HepG2 (cell line): ENCODE measurements at regions not wholly inside any gene's neighbourhood (a gene's known extent, or its start where the extent isn't known, plus 50 kb on each side); places are given as distances from the start of the nearest gene placed in this dataset.
"Not testable (repeated sequence)": the region's sequence is repeated elsewhere in the genome, so short reads cannot be mapped to it uniquely, and the experiment has no call there.

ENCODE experiments used
- ATAC-seq: fragments of 200-7000 bp; cut with Tn5 transposase; 3 replicates; pipeline ENCODE4 v1.9.1; 2020; ENCODE audit warnings: mild to moderate bottlenecking, moderate library complexity
- BruUV-seq: library from RNA; stranded (reverse); fragments of 400-500 nt; replicated peaks from 2 replicates; lab custom pipeline; 2021; lab: Mats Ljungman, UMichigan
- CTCF ChIA-PET: fragments of 300-600 bp; formaldehyde crosslinking; extraction: SDS; loops from one replicate; lab custom pipeline; 2021; ENCODE audit warnings: low total read pairs, inconsistent platforms, low intra/inter-chr PET ratio; lab: Yijun Ruan, JAX
- POLR2A ChIA-PET: fragments of 350-600 bp; sonication (Branson Sonifier 250); formaldehyde crosslinking; loops from one replicate; lab custom pipeline; 2020; ENCODE audit warnings: antibody characterized with exemption, inconsistent platforms; lab: Yijun Ruan, JAX
- DNase-seq: peaks from one replicate; pipeline ENCODE4 v3.0.0-alpha.2; 2015; ENCODE audit warnings: low spot score
- FAIRE-seq: peaks from 3 replicates; lab custom pipeline; 2011; peaks lifted over from hg19 to GRCh38; lab: Jason Lieb, UNC
- H2AFZ ChIP-seq: one replicate; pipeline ENCODE4 v1.6.1; 2011; ENCODE audit warnings: low read length, inconsistent platforms
- H3K27ac ChIP-seq: fragments of 300-600 bp; 3 replicates; pipeline ENCODE4 v1.8.0; 2011; ENCODE audit warnings: mixed run types, mild to moderate bottlenecking, mixed read lengths, low read length, inconsistent platforms; ENCODE audit not compliant: insufficient read depth; ENCODE audit errors: extremely low read length
- H3K27me3 ChIP-seq, 2 experiments: fragments of 200-600 bp in 1 of 2; 2 replicates in 1 of 2; 3 replicates in 1 of 2; pipeline versions ENCODE4 v1.6.0 to v1.8.0; 2011; ENCODE audit warnings: low read length in 2 of 2, mild to moderate bottlenecking in 2 of 2, moderate library complexity in 2 of 2, inconsistent platforms in 1 of 2; ENCODE audit not compliant: insufficient read depth in 2 of 2, control insufficient read depth in 1 of 2
- H3K36me3 ChIP-seq, 2 experiments: fragments of 200-600 bp in 1 of 2; replicated peaks in 1 of 2; 2 replicates in 1 of 2; 3 replicates in 1 of 2; pipeline versions ENCODE4 v1.5.1 to v1.8.0; 2011; ENCODE audit warnings: low read length in 2 of 2, inconsistent platforms in 1 of 2; ENCODE audit not compliant: insufficient read depth in 2 of 2, control insufficient read depth in 1 of 2
- H3K4me1 ChIP-seq: 2 replicates; pipeline ENCODE4 v1.5.1; 2012; ENCODE audit warnings: low read length, inconsistent platforms; ENCODE audit not compliant: insufficient read depth
- H3K4me2 ChIP-seq: 2 replicates; pipeline ENCODE4 v1.6.0; 2011; ENCODE audit warnings: low read depth, low read length, inconsistent platforms
- H3K4me3 ChIP-seq, 3 experiments: fragments of 200-600 bp in 1 of 3; sonication (generic), shearing (Covaris generic) in 1 of 3; replicated peaks in 1 of 3; 2 replicates each; pipeline ENCODE4 v1.5.1; 2011 to 2016; ENCODE audit warnings: low read length in 3 of 3, inconsistent platforms in 2 of 3, low read depth in 2 of 3, mild to moderate bottlenecking in 2 of 3, control low read depth in 1 of 3, mixed read lengths in 1 of 3; ENCODE audit not compliant: insufficient read depth in 1 of 3
- H3K79me2 ChIP-seq: one replicate; pipeline ENCODE4 v1.6.1; 2011; ENCODE audit warnings: low read length, inconsistent platforms; ENCODE audit not compliant: insufficient read depth
- H3K9ac ChIP-seq: 2 replicates; pipeline ENCODE4 v1.6.0; 2011; ENCODE audit warnings: mild to moderate bottlenecking, low read depth, low read length, inconsistent platforms; ENCODE audit not compliant: insufficient read depth
- H3K9me3 ChIP-seq: 2 replicates; pipeline ENCODE4 v1.5.1; 2012; ENCODE audit warnings: mild to moderate bottlenecking, low read length
- H4K20me1 ChIP-seq: 2 replicates; pipeline ENCODE4 v1.6.0; 2011; ENCODE audit warnings: inconsistent platforms, mild to moderate bottlenecking, low read length, moderate library complexity; ENCODE audit not compliant: insufficient read depth
- ATF4 ChIP-seq, 2 experiments: fragments of 450-650 bp in 1 of 2; sonication (generic) in 1 of 2; formaldehyde crosslinking; IDR thresholded peaks; 2 replicates each; pipeline versions ENCODE4 v1.5.0 to v1.8.0; 2020 to 2022; ENCODE audit warnings: mild to moderate bottlenecking in 1 of 2, missing genetic modification reagents in 1 of 2
- CBX1 ChIP-seq: IDR thresholded peaks from one replicate; pipeline ENCODE4 v1.6.1; 2016; ENCODE audit warnings: antibody characterized with exemption, low read depth
- EP300 ChIP-seq, 3 experiments: sonication (generic) in 1 of 3; formaldehyde crosslinking in 1 of 3; IDR thresholded peaks; 2 replicates each; pipeline versions ENCODE4 v1.5.1 to v1.6.1; 2011 to 2020; ENCODE audit warnings: low read depth in 2 of 3, low read length in 2 of 3, borderline replicate concordance in 1 of 3, improper control_type of control experiment in 1 of 3, mild to moderate bottlenecking in 1 of 3, missing genetic modification reagents in 1 of 3, moderate library complexity in 1 of 3
- GZF1 ChIP-seq: sonication (generic); formaldehyde crosslinking; IDR thresholded peaks from 2 replicates; pipeline ENCODE4 v1.5.1; 2020; ENCODE audit warnings: mild to moderate bottlenecking, missing genetic modification reagents
- LCORL ChIP-seq, 2 experiments: fragments of 450-650 bp in 1 of 2; sonication (generic) in 1 of 2; formaldehyde crosslinking in 1 of 2; IDR thresholded peaks; 2 replicates each; pipeline versions ENCODE4 v1.5.0 to v1.6.1; 2017 to 2020; ENCODE audit warnings: antibody characterized with exemption in 1 of 2, missing genetic modification reagents in 1 of 2
- ZBTB33 ChIP-seq: sonication (generic); formaldehyde crosslinking; IDR thresholded peaks from 2 replicates; pipeline ENCODE4 v1.4.0; 2020; ENCODE audit warnings: missing genetic modification reagents
- ZFP41 ChIP-seq: sonication (generic); formaldehyde crosslinking; IDR thresholded peaks from 2 replicates; pipeline ENCODE4 v1.4.0; 2020; ENCODE audit warnings: mild to moderate bottlenecking, missing genetic modification reagents, borderline replicate concordance
- ZNF136 ChIP-seq: sonication (generic); formaldehyde crosslinking; IDR thresholded peaks from 2 replicates; pipeline ENCODE4 v1.8.1; 2022; ENCODE audit warnings: low read depth, mild to moderate bottlenecking, moderate library complexity, missing genetic modification reagents
- ZNF543 ChIP-seq: sonication (generic); formaldehyde crosslinking; IDR thresholded peaks from 2 replicates; pipeline ENCODE4 v1.4.0; 2020; ENCODE audit warnings: mild to moderate bottlenecking, missing genetic modification reagents
- WGBS: methylation state at CpG from one replicate; pipeline ENCODE4 v1.1.6; 2017; ENCODE audit warnings: low lambda C conversion rate; 5-methylcytosine and 5-hydroxymethylcytosine counted together
- in situ Hi-C: cut with HindIII; loops from 2 replicates; pipeline ENCODE4 v1.10.0; 2017; ENCODE audit warnings: low pct_unique_long_range_greater_than_20kb; ENCODE audit not compliant: extremely low pct_ligation_motif_present
- intact Hi-C: fragments of 100-400 bp; cut with micrococcal nuclease; formaldehyde crosslinking; loops from one replicate; pipeline ENCODE4 v1.10.0; 2022; ENCODE audit not compliant: unreplicated experiment

- TF ChIP-seq ZNF136 (CRISPR knock-in tag) (no peak), GZF1 (CRISPR knock-in tag) (no peak), LCORL (IDR thresholded peaks at IDR 0.05) (no peak), LCORL (CRISPR knock-in tag; IDR thresholded peaks at IDR 0.05) (no peak), ATF4 (CRISPR knock-in tag; IDR thresholded peaks at IDR 0.05) (no peak), CBX1 (no peak), ZBTB33 (CRISPR knock-in tag) (no peak), ZNF543 (CRISPR knock-in tag) (no peak)
Measured at GRCh38 chr12:20154052-20154451, 214.3 kb upstream of the PDE3A start (continued).

- no TSS peak for BruUV-seq
- WGBS = 0% methylated on average over 1 of the region's 1 CpG
- in situ Hi-C loops (no loop called here), intact Hi-C loops (no loop called here)
- ATAC-seq = no peak
- Histone ChIP-seq H3K4me2 (no peak overlapping the region), H3K4me3 (no peak overlapping the region), H4K20me1 (no peaks in the 10 kb centered on the region), H3K27ac (no peak overlapping the region), H3K9ac (no peak overlapping the region), H3K36me3 (no peaks in the 10 kb centered on the region), H2AFZ (no peak overlapping the region), H3K9me3 (no peaks in the 10 kb centered on the region), H3K4me1 (no peaks in the 10 kb centered on the region), H3K79me2 (no peaks in the 10 kb centered on the region), H3K27me3 (no peaks in the 10 kb centered on the region)
- ChIA-PET CTCF (no interaction called here), POLR2A (no interaction called here)
- FAIRE-seq = no peak
- no peak for DNase-seq
- TF ChIP-seq ZFP41 (CRISPR knock-in tag) = no peak
- TF ChIP-seq EP300 (IDR thresholded peaks at IDR 0.05; ENCODE audit: low read depth in 2 of 2, low read length in 2 of 2) = no peak
- no peak for TF ChIP-seq EP300 (CRISPR knock-in tag; IDR thresholded peaks at IDR 0.05; ENCODE audit: borderline replicate concordance)
Measured at GRCh38 chr12:20155374-20155773, 213.0 kb upstream of the PDE3A start.

- POLR2A ChIA-PET = not testable (repeated sequence)
Measured at GRCh38 chr12:20160899-20161298, 207.4 kb upstream of the PDE3A start.

More at GRCh38 chr12:20160899-20161298, 207.4 kb upstream of the PDE3A start:
- H3K4me1 ChIP-seq, H3K79me2 ChIP-seq, DNase-seq, H3K9me3 ChIP-seq, H4K20me1 ChIP-seq, H3K4me3 ChIP-seq, H3K36me3 ChIP-seq, H3K4me2 ChIP-seq, BruUV-seq, H3K27me3 ChIP-seq, FAIRE-seq, H3K27ac ChIP-seq, H2AFZ ChIP-seq, intact Hi-C loops, ATAC-seq, in situ Hi-C loops, H3K9ac ChIP-seq, CTCF ChIA-PET: not testable (repeated sequence)
- WGBS = 0% methylated on average over 3 of the region's 4 CpGs
